ENCODE measurements at regions not wholly inside any gene's neighbourhood (a gene's known extent, or its start where the extent isn't known, plus 50 kb on each side); places are given as distances from the start of the nearest gene placed in this dataset.
"Not testable (repeated sequence)": the region's sequence is repeated elsewhere in the genome, so short reads cannot be mapped to it uniquely, and the experiment has no call there.

DNA sequence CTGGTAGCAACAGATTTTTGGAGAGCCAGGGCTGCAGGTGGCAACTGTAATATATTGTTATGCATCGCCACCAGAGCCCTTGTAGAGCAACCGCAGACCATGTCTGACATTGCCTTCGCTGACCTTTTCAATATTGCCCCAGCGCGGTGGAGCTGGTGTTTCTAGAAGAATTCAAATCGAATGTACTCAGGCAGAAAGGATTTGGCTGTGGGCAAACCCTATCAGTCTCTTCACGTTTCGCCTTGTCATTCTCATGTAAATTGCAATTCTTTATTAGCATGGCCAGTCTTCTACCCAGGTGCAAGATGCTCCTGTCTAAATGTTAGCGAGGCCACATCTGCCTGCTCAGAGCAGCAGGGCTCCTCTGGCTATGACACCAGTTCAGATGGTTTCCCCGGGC is 490.2 kb upstream of the AUTS2 start:
- DNase-seq (ENCODE audit: low read depth in 4 of 4, low spot score in 2 of 4) = no peak

DNA sequence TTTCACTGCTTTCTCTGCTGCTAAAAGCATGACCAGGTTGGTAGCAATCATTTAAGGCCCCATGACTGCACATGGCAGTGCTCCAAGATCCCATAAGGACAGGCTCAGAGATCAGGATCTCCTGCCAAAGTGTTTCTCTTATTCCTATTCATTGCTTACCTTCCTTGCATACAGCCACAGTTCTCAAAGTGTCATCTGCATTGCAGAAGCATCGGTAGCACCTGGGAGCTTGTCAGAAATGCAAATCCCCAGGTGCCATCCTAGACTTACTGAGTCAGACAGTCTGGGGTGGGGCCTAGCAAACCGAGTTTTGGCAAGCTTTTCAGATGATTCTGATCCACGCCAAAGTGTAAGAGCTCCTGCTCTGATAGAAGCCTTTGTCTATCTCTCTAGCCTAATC is 489.0 kb upstream of the AUTS2 start:
- DNase-seq (ENCODE audit: low read depth in 4 of 4, low spot score in 2 of 4) = no peak

DNA sequence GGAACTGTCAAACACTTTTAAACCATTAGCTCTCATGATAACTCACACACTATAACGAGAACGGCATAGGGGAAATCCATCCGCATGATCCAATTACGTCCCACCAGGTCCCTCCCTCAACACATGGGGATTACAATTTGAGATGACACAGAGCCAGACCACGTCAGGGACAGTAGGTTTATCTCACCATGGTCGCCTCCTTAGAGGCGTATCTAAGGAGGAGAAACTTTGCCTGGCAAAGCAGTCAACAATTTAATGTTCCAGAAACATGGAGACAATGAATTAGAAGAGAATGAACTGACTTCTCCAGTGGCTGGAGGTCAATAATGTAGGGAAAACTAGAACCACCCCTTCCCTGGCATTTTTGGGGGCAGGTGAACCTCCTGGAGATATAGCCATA is 488.4 kb upstream of the AUTS2 start:
- no peak for DNase-seq (ENCODE audit: low read depth in 4 of 4, low spot score in 2 of 4)

DNA sequence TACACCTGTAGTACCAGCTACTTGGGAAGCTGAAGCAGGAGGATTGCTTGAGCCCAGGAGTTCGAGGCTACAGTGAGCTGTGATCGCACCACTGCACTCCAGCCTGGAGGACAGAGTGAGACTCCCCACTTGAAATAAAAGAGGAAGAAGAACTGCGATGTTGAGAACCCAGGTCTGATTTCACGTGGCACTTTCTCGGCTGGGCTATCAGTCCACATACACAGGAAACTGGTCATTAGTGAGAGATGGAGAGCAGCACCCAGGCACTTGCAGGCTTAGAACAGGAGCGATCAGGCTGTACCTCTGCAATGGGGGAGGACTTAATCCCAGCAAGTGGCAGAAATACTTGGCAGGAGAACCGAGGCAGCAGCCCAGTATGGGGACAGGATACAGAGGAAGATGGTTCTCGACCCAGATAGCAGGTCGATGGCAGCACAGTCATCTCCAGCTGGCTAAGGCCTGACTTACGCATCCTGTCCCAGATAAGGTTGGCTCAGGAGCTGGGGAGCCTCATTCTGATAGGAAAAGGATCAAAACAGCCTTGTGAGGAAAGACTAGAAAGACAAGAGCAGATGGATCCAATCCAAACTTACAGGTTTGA is 487.7 kb upstream of the AUTS2 start:
- no peak for DNase-seq (ENCODE audit: low read depth in 4 of 4, low spot score in 2 of 4)

DNA sequence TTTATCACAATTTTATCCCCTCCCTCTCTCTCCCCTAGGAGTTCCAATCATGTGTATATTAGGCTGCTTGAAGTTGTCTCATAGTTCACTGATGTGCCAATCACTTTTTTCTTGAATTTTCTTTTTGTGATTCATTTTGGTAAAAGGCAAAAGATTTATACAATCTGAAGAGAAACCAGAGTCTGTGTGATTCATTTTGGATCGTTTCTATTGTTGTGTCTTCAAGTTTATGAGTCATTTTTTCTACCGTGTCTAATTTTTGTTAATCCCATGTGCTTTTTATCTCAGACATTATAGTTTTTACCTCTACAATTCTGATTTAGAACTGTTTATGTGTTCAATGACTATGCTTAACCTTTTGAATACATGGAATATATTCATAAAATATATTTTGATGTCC is 483.9 kb upstream of the AUTS2 start:
- DNase-seq (ENCODE audit: low read depth in 4 of 4, low spot score in 2 of 4) = no peak

DNA sequence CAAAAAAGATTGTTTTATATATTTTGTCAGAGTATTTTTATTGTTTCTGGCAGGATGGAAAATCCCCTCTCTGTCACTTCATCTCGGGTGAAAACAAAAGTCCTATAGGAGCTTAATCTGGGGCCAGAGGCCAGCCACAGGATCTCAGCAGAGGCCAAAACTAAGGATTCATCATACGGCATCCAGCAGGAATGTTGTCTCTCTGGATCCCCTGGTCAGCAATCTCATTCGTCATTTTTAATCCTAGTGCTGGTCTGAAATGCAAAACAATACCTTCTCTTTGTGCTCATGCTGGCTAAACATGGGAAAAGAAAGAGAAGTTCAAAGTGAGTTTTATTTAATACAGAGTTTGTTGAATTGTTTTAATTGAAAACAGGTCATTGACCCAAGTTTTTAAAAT is 482.5 kb upstream of the AUTS2 start:
- no peak for DNase-seq (ENCODE audit: low read depth in 4 of 4, low spot score in 2 of 4)

DNA sequence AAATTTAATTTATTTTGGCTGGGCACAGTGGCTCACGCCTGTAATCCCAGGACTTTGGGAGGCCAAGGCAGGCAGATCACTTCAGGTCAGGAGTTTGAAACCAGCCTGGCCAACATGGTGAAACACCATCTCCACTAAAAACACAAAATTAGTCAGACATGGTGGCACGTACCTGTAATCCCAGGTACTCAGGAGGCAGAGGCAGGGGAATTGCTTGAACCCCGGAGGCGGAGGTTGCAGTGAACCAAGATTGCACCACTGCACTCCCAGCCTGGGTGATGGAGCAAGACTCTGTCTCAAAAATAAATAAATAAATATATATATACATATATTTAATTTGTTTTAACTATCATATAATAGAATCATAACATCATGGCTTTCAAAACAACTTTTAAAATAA is 482.1 kb upstream of the AUTS2 start:
- DNase-seq (ENCODE audit: low read depth in 4 of 4, low spot score in 2 of 4) = not testable (repeated sequence)

DNA sequence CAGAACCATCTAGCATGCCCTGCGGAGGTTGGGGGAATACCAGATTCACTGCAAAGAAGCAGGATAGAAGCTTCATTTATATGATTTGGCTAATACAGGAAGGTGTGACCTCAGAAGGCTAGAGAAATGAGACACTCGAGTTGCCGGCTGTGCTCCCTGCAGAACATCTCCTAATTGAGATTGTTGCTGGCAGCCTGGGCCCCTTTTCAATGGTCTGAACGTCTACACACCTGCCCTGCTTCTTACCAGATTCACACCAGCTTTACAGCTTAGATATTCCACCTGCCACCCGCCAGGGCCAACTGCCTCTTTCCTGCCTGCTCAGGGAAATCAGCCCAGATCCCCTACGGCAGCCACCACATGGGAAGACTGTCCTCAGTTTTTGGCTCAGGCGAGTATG is 475.3 kb upstream of the AUTS2 start:
- no peak for DNase-seq (ENCODE audit: low read depth in 4 of 4, low spot score in 2 of 4)

DNA sequence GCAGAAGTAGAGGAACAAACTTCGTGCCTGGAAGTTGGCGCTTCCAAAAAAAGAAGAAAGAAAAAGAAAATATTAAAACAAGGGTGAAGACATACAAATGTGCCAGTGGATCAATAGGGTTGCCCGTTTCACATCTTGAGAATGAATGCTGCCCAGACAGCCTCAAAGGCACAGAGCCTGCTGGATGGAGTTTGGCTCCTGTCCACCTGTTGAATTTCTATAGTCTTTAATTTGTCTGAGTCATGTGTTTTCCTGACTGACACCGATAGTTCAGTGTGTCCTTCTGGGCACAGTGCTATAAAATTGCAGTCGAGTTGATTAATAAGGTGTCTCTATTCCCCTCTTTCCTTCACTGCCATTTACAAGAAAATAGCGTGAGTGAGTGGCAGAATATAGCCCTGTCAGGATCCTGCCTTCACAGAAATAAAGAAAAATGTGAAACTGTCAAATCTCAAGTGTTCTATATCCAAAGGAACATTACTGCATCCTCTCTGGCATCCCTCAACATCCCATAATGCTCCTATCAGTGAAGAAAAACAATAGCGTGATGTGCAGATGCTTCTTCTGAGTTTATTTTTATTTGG is 471.3 kb upstream of the AUTS2 start:
- no peak for DNase-seq (ENCODE audit: low read depth in 4 of 4, low spot score in 2 of 4)

DNA sequence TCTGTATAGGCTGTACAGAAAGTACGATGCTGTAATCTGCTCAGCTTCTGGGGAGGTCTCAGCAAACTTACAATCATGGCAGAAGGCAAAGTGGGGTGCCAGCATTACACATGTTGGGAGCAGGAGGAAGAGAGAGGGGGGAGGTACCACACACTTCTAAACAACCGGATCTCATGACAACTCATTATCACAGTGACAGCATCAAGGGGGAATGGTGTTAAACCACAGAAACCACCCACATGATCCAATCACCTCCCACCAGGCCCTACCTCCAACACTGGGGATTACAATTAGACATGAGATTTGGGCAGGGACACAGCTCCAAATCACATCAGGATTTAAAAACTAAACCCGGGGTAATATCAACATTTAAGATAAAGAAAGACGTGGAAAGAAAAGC is 468.8 kb upstream of the AUTS2 start:
- no peak for DNase-seq (ENCODE audit: low read depth in 4 of 4, low spot score in 2 of 4)

DNA sequence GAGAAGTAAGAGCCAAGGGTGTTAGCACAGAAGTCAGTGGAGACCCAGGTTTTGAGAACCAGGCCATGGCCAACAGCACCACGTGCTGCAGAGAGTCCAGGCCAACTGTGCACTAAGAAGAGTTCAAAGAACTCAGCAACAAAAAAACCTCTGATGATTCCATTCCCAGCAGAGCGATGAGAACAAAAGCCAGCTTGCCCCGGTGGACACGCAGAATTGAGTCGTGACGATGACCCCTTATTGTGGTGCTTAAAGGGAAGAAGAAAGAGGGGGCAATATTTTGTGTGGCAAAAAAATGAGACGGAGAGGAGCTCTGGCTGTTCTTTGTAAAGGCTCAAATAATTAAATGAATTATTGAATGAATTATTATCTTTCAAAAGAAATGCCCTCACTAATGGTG is 468.3 kb upstream of the AUTS2 start:
- DNase-seq (ENCODE audit: low read depth in 4 of 4, low spot score in 2 of 4) = no peak

DNA sequence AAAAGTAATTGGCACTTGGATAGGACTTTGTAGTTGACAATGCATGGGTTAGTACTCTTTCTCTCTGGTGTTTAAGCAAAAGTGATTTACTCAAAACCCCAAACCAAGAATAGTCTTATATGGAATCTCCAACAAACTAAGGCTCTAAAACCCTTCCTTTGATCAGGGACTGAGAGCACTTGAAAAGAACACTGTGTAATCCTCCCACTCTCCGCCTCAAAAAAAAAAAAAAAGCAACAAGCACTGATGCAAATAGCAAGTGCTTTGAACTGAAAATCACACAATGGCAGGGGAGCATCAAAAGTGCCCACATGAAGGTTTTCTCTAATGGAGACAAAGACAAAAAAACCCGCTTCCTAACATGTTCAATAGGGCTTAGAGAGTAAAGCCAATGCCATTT is 467.9 kb upstream of the AUTS2 start:
- DNase-seq (ENCODE audit: low read depth in 4 of 4, low spot score in 2 of 4) = no peak

DNA sequence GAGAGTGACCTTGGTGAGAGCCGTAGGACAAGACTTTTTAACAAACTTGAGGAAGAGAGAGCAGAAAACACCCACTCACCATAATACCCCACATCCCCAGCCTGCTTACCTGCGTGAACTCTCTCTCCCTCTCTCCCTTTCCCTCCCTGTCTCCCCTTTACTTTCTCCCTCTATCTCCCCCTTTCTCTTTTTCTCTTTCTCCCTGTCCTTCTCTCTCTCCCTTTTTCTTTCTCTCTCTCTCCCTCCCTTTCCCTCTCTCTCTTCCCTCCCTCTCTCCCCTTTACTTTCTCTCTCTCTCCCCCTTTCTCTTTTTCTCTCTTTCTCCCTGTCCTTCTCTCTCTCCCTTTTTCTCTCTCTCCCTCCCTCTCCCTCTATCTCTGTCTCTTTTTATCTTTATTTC is 464.0 kb upstream of the AUTS2 start:
- DNase-seq (ENCODE audit: low read depth in 4 of 4, low spot score in 2 of 4) = no peak

DNA sequence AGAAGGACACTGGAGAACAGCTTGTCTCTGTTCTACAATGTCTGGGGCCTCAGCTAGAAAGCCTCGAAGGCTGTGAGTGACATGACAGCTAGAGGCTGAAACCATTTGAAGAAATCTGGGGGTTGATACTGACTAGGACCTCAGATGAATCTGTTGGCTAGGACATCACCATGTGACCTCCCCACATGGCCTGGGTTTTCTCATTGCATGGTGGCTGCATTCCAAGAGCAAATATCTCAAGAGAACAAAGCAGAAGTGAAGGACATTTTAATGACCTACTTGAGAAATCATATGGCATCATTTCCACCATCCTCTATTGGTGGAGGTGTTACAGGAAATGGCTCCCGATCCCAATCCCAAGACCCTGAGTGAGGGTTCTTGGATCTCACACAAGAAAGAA is 450.6 kb upstream of the AUTS2 start:
- no peak for DNase-seq (ENCODE audit: low read depth in 4 of 4, low spot score in 2 of 4)

DNA sequence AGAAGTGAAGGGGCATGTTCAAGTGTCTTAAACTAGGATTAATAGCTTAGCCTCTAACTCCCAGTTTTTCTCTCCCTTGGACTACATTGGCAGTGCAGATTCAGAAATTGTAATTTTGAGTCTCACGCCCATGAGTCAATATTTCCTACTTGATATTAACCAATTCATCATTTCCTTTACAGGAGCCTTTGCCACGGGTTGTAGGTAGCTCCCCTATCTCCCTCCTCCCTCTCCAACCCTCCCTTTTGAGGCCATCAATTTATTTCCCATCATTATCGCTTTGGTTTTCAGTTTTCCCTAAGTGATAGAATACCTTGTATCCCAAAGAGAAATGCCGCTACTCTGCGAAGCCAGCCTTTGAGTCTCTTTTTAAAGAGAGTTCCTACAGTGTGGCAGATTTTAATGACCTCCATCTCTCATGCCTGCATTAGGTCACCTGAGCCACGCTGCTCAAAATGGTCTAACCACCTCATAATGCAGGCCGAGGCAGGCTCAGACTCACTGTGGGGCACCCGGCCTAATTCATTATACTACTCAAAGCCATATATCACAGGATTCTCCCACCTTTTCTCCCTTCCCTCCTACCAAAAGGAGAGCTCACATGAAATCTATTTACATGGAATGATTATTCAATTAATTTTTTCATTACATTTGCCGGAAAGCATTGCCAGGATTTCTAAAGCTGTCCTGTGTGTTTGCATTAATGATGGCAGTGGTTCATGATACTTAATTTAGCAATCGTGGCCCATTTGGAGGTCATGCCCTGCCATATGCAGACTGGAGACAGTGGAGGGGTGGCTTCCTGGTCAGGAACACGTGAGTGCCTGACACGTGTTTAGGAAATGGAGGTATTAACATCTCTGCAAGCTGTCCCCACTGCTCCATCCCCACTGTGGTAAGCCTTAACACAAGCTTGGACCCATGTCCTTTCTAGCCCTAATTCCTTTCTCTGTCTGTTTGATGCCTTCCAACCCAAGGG is 448.2 kb upstream of the AUTS2 start:
- no peak for DNase-seq (ENCODE audit: low read depth in 4 of 4, low spot score in 2 of 4)

DNA sequence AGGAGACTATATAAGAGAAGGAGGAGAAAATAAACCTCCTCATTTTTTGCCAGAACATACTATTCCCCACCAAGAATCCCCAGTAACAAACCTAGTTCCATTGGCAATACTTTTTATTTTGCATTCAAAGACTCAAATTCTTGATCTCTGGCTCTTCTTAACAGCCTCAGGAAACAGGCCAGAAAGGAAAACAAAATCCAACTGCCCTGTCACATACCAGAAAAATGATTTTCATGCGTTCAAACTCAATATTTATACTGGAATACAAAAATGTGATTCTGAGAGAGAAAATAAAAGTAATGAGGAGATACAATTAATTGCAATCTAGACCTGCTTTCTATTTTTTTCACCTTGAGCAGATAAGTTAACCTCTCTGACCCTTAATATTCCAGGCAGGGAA is 435.9 kb upstream of the AUTS2 start:
- no peak for DNase-seq (ENCODE audit: low read depth in 4 of 4, low spot score in 2 of 4)

DNA sequence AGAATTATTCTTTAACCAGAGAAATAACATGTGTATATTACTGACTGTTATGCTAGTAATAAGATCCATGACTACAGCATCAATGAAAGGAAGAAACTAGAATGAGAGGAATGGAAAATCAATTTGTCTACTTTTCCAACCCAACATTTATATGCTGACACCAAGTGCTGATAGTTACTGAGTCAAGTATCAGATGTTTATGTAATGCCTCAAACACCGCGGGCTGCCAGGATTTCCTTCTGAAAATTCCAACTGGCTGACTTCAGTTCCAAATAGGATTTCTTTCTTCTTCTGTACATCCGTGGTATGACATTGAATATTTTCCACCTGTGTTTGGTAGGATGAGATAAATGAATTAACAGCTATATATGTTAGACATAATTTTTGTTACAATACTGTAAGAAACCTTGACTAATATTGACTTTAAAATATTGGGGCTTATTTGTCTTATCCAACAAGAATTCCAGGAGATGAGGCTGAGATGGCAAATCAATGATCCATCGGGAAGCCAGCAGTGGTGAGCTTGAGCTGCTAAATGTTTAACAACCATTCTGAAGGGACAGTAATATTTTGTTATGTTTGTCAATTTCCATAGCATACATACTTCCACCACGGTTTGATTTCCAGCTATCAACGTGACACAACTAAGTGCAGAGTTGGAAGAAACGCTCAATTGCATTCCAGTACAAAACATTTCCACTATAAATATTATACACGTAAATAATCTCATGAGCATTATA is 435.2 kb upstream of the AUTS2 start:
- no peak for DNase-seq (ENCODE audit: low read depth in 4 of 4, low spot score in 2 of 4)

DNA sequence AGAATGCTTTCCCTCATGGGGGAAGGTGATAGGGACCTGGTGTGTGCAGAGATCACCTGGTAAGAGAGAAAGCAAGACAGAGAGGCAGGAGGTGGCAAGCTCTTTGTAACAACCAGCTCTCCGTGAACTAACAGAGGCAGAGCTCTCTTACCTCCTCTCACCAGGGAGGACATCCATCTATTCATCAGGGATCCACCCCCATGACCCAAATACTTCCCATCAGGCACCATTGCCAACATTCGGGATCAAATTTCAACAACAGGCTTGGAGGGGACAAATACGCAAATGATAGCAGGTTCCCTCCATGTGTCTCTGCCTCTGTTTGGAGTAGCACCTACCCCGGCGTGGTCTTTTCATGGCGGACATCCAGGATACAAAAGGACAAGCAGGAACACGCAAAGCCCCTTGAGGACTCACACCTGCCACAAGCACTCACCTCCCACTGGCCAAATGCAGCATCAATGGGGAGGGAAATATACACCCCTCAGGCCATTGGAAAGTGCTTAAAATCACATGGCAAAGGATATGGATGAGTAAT is 431.2 kb upstream of the AUTS2 start:
- DNase-seq (ENCODE audit: low read depth in 4 of 4, low spot score in 2 of 4) = no peak

DNA sequence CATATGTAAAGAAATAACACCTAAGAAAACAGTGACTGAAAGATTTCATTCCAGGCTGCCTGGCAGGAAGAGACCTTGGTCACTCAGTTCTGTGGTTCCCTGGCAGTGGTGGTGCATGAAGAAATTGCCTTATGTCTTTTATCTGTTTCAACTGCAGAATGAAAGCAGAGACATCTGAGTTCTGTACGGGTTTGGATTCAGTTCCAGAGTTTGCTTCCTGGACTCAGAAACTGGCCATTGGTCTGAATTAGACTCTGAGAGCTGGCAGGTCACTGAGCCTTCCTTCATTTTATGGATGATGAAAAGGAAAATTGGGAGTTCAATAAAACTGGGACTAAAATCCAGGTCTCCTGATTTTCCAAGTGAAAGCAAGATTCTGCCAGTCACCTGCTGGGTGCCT is 428.9 kb upstream of the AUTS2 start:
- no peak for DNase-seq (ENCODE audit: low read depth in 4 of 4, low spot score in 2 of 4)

DNA sequence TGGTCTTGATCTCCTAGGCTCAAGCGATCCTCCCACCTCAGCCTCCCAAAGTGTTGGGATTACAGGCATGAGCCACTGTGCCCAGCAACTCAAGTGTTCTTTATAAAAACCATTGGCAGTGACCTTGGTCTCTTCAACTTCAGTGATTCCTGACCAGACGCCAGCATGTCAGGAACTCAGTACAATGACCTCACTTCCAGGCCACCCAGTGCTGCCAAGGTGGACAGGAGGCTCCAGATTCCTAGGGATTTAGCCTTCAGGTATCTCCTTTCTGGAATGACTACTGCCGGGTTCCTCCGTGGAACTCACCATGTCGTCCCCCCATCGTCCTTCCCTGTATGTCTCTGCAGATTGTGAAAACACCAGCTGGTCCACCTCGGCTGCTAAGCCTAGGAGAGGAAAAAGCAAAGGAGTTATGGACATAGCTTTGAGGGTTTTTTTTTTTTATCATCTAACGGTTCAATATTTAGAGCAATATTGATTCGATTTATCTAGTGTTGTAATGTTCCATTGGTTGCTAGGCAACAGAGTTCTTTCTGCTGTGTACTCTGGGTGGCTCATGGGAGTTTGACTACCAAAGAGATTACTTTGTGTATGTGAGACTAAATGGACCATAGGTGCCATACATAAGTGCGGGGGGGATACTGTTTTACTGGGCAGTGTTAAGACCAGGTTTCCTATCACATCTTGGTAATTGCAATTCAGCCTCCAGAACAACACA is 425.8 kb upstream of the AUTS2 start:
- DNase-seq (ENCODE audit: low read depth in 4 of 4, low spot score in 2 of 4) = no peak
